Stimulated activated CD4-positive, alpha-beta T cell treated with anti-CD3 and anti-CD28 coated beads, Interleukin-4, amount 100 ng/mL, for 48 hours (primary cell): ENCODE measurements at regions not wholly inside any gene's neighbourhood (a gene's known extent, or its start where the extent isn't known, plus 50 kb on each side); places are given as distances from the start of the nearest gene placed in this dataset.
"Not testable (repeated sequence)": the region's sequence is repeated elsewhere in the genome, so short reads cannot be mapped to it uniquely, and the experiment has no call there.

Source experiments
- DNase-seq, 2 donors: peaks; one replicate each; pipeline ENCODE4 v3.0.0-alpha.2; 2020; ENCODE audit warnings: low read depth in 2 of 2

DNA sequence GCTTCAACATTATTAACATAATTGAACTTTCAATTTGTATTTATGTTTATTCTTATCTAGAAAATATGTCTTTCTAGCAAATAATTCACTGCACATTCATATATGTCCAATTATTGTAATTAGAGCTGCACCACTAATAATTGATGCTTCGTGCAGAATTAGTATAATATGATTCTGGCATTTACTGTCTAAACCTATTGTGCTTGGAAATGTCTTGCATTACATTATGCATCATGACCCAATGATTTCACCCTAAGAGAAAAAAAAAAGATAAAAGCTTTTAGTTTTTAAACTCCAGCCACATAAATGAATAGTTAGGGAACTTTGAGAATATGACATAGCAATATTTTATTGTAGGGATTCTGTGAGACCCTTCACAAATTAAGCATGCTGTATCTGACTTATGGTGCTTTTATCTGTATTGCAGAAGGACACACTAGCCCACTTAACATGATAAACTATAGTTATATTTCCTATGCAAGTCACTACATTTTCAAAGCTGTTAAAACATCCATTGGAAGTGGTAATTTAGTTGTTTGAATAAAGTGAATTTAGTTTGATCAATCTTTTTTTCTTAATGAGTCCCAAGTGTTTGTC lies 1609.1 kb downstream of the REEP3 start:
- no peak for DNase-seq

DNA sequence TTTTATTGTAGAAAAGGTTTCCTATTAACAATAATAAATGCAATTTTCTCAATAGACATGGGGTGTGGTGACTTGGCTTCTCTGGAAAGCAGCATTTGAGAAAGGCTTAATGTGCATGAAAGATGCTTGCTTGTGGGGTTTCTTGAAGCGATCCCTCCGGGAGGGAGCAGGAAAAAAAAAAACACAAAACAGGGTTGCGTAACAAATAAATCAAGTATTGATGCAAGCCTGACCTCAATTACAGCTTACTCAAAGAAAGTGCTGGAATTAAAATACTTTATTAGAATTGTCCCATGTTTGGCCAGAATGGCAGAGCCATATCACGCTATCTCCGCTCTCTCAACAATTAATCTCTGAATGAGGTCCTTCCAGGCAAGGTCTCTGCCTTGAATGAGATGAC lies 1612.5 kb downstream of the REEP3 start:
- no peak for DNase-seq

DNA sequence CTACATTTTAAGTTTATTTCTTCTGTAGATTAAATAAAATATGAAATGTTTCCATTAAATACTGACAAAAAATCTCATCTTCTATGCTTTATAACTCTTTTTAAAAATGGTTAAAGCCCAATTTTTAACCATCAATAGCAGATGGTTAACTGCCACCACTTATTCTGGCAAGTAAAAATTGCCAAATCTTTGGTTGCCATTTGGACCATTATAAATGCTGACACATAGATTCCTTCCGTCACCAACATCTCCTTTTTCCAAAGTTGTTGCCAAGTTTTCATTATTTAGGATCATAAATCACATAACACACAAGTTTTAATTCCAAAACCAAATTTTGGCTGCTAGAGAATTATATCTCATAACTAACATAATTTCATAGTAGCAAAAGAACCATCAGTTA lies 1614.3 kb downstream of the REEP3 start:
- DNase-seq: no peak

DNA sequence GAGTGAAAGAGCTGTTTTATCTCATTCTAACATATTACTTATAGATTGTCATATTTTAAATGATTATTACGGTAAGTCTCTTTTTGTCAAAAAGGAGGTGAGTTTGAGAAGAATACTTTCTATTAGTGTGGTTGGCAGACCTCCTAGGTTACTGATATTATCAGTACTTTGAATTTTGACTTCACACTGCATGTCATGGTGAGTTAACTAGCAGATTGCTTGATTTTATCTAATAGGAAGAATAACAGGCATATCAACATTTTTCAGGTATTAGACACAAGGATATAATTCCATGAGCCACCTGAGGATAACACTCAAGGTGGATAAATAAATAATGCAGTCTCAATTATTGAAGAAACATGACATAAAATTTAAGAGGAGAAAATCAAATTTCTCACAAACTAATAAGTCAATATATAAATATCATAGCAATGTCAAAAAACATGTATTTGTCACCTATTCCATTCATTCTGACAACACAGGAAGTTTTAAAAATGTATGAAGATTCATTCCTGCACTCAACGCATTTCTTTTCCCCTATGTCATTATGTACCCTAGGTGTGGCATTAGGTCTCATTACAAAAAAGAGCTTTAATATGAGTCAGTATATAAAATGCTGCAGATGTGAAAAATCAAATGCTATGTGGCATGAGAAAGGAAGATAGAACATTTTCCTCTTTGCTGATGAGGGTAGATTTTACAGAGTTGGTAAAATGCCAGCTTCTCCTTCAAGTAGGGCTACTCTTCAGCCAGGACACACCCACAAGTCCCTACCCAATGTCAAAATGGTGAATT lies 1621.6 kb downstream of the REEP3 start:
- DNase-seq: no peak

DNA sequence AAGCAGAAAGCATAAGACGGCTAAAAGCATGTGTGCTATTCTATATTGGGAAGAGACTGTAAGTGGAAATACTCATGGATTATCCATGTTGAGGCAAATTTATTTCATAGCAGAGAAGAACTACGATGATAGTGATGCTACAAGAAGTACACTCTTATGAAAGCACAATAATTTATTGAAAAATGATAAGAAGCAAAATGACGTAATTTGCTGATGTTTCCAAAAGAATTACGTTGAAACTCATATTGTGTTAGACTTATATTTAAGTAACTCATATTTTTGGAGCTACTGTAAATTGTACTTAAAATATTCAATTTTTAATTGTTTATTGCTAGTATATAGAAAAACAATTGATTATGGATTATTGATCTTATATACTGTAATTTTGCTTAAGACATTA lies 1622.5 kb downstream of the REEP3 start:
- DNase-seq: no peak

DNA sequence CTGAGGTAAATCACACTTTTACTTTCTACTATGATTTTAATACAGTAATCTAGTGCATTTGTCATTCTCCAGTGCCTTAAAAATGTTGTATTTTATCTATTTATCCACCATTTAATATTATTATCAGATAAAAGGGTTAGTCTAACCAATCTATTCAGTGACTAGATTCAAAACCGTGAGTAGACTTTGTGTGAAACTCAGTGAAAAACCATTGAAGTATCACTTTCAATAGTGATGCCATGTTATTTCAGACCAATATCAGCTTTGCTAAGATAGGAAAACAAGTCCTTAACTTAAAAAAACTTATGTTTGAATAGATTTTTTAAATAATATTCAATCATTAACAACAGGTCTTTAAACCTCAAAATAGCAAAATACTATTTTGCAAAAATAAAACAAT lies 1628.7 kb downstream of the REEP3 start:
- DNase-seq: no peak

DNA sequence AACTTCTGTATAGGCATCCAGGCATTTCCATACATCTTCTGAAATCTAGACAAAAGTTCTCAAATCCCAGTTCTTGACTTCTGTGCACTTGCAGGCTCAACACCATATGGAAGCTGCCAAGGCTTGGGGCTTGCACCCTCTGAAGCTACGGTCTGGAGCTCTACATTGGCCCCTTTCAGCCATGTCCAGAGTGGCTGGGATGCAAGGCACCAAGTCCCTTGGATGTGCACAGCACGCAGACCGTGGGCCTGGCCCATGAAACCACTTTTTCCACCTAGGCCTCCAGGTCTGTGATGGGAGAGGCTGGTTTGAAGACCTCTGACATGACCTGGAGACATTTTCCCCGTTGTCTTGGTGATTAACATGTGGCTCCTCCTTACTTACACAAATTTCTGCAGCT lies 1645.1 kb downstream of the REEP3 start:
- no peak for DNase-seq

DNA sequence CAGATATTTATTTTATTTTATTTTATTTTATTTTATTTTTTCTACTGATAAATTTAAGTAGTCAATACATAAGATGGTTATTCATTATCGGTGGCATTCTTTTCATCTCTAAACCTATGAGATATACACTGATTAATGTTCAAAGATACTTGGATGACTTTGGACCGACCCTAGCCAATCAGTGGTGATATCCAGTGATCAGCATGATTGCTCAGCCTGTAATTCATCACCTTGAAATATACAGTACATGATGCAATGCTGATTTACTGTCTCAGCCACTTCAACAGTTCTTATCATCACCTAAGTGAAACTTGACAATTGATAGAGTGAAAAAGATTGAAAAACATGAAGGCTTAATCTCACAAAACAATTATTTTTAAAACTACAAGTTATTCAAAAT lies 1651.0 kb downstream of the REEP3 start:
- DNase-seq: no peak

DNA sequence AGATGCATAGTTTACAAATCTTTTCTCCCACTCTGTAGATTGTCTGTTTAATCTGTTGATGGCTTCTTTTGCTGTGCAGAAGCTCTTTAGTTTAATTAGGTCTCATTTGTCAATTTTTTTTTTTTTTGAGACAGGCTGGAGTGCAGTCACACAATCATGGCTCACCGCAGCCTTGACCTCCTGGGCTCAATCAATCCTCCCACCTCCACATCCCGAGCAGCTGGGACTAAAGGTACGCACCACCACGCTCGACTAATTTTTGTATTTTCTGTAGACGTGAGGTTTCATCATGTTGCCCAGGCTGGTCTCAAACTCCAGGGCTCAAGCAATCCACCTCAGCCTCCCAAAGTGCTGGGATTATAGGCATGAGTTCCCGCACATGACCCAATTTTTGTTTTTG lies 1655.8 kb downstream of the REEP3 start:
- DNase-seq: no peak

DNA sequence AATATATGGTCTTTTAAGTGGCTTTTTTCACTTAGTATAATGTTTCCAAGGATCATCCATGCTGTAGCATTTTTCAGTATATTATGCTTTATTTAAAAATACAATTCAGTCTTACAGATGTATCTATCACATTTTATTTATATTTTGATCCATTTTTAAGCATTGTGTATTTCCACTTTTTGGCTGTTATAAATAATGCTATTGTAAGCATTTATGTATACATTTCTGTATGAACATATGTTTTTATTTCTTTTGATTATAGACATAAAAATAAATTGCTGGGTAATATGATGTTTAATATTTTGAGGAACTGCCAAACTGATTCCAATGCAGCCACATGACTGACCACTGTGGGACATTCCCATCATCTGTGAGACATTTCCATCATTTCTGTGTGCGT lies 1662.0 kb downstream of the REEP3 start:
- no peak for DNase-seq

DNA sequence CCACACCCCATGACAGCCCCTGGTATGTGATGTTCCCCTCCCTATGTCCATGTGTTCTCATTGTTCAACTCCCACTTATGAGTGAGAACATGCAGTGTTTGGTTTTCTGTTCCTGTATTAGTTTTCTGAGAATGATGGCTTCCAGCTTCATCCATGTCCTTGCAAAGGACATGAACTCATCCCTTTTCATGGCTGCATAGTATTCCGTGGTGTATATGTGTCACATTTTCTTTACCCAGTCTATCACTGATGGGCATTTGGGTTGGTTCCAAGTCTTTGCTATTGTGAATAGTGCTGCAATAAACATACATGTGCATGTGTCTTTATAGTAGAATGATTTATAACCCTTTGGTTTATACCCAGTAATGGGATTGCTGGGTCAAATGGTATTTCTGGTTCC lies 1665.5 kb downstream of the REEP3 start:
- DNase-seq: not testable (repeated sequence)

DNA sequence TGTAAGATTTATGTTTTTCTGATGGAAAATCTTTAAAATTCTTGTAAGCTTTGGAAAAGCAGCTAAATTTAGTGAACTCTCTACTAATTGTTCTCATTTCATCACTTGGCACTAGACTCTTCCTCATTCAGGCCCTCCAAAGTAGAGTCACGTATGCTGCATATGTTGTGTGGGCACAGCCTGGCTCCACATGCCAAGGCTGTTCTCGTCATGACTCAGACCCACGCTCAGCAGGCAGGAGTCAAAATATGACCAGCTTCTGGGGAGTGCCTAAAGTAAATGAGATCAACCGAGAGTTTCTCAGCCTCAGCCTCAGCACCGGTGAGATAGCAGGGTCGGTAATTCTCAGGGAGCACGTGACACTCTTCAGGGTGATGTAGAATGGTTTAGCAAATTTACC lies 1672.9 kb downstream of the REEP3 start:
- DNase-seq: no peak

DNA sequence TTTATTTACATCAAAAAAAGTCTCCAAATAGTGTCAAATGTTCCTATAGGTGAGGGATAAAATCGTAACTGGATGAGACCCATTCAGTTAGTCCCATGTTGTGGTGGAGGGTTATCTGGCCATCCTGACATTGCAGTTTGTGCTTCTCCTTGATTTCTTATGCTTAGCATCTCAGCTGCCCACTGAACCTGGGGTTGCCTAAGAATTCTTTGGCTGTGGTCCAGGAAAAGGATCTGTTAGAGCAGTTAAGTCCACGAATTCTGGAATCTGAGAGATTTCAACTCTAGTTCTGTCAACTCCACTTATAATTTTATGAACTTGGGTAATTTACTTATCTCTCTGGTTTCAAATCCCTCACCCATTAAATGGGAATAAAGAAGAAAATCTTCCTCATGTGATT lies 1673.4 kb downstream of the REEP3 start:
- DNase-seq: no peak

DNA sequence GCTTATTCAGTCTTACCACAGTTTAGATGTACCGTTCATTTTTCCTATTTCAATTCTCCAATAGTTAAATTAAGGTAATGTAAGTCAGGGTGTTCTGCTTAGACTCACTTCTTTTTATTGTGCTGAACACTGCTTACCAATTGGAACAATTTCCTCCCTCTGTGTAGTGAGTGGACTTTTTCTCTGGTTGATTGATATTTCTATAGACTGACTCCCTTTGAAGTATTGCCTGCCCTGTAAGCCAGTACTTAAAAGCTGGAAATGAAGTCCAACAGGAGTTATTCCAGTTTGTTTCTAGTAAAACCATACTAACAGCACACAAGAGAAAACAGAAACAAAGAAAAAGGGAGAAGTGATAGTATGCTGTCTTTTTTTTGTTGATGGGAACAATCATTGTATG lies 1674.9 kb downstream of the REEP3 start:
- DNase-seq: no peak

DNA sequence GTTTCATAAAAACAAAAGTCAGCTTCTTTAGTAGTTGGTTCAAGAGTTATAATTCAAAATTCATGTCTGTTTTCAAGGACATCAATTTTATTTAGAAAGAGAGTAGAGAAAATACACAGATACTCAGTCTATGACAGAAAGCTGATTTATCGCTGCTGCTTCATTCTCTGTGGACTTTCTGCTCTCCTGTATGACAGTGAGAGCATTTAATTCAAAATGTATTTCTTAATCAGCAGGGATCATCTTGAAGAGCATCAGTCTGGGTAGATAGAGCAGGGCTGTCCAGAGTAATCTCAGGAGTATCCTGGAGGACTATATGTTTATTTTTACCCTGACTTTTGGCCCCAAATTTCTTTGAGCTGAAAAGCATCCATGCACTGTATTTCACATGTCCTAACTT lies 1676.7 kb downstream of the REEP3 start:
- DNase-seq: no peak

DNA sequence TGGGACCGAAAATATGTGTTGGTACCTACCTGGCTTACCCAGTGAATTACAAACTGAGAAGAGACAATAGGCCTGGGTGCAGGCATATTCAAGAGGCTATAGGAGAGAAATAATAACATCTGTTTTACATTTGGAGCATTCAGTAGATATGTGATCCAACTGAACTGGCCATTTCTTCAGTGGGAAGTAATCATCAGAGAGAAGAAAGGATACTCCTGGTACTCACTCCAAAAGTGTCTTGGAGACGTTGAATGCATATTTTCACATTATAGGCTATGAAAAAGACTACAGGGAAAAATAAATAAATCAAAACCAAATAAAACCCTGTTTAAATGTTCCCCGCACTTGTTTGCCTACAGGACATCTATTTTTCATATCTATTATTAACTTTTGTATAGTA lies 1680.3 kb downstream of the REEP3 start:
- DNase-seq: no peak

DNA sequence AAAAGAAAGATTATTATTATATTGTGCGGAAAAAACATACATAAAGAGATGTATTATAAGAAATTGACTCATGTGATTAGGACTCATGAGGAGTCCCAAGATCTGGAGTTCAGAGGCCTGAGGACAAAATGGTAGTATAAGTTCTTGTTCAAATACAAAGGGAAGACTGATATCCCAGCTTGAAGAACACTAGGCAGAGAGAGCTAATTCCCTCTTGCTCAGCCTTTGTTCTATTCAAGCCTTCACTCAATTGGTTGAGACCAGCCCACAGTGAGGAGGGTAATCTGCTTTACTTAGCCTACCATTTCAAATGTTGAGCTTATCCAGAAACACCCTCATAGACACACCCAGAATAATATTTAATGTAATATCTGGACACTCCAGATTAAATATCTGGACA lies 1683.8 kb downstream of the REEP3 start:
- no peak for DNase-seq

DNA sequence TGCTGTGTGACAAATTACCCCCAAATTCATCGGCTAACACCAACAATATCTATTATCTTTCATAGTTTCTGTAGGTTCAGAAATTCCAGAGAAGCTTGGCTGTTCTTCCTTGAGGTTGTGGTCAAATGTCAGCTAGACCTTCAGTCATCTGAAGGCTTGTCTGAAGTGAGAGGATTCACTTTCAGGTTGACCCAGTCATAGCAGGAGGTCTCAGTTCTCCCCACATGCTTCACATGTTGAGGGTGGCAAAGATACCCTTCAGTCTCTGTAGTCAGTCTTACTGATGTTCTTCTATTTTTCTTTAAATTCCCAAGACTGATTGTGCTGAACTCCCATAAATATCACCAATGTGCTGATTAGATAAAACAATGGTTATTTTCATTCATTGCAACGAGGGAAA lies 1692.0 kb downstream of the REEP3 start:
- no peak for DNase-seq

DNA sequence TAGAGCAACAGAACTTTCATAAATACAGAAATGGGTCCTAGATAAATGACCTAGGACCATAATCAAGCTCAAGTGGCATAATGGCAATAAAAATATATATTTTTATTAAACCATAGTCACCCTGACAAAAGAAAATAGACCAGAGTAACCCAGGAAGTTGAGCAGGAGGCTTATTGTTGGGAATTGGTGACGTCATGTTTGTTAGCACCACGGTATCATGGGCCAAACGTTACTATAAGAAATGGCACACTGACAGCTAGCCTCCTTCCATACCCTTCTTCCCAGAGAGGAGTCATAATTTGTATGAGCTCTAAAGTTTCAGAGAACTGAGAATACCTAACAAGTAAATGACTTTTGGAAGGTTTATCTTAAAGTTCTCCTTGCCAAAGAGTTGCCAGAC lies 1698.2 kb downstream of the REEP3 start:
- no peak for DNase-seq

DNA sequence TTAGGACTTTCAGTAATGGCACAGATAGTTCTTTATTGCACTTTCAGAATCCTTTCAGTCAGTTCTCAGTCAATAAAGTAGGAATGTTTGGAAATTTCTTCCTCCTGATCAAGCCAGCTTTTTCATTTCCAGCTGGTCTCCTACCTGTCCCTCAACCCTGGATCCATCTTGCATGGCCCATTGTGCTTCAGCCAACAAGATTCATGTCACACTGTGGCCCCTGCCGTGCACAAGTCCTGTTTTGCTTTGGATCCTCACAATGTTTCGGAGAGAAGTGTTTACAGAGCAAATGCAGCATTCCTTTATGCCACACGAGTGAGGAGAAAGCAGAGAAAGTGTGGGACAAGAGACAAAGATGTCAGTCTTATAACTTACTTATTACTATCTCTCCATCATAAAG lies 1694.7 kb upstream of the LRRTM3 start:
- no peak for DNase-seq

DNA sequence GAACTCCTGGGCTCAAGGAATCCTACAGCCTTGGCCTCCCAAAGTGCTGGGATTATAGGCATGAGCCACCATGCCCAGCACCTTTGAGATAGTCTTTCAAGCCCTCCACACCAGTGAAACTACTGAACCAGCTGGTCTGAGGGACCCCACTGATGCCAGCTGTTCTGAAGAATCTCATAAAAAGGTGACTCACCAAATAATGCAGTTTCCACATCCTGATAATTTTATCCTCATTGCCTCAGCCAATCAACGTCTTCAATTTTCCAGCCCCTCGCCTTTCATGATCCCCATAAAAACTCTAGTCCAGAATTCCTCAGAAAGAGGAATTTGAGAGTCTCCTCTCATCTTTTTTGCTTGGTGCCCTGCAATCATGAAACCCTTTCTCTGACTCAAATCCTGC lies 1691.6 kb upstream of the LRRTM3 start:
- DNase-seq: no peak

DNA sequence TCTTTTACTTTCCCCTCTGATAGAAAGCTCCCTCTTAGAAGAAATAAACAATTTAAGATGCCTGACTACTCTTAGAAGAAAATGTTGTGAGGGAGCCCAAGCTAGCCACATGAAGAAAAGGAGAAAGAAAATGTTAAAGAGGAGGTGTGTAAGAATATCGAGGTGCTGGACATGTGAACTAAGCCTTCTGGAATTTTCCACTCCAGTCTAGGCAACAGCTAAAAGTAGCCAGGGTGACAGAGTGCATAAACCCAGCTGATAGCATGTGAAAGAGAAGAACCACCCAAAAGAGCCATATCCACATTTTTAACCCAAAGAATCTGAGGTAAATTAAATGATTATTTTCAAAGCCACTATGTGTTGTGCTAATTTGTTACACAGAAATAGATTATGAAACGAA lies 1690.6 kb upstream of the LRRTM3 start:
- DNase-seq: no peak

DNA sequence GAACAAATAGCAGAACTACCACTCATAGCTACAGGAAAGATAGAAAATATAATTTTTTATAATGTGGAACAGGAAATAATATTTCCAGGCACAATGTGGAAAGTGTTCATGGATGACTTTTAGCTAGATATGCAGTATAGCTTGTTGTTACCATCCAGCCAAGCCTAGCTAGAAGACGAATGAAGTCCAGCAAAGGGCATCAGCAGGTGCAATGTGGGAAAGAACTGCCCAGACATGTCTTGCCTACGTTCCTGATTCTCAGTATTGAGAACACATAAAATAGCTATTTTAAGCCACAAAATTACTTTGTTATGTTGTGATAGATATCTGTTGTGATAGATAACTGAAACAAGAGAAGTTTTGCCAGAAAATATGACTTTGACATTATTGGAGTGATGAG lies 1690.0 kb upstream of the LRRTM3 start:
- no peak for DNase-seq

DNA sequence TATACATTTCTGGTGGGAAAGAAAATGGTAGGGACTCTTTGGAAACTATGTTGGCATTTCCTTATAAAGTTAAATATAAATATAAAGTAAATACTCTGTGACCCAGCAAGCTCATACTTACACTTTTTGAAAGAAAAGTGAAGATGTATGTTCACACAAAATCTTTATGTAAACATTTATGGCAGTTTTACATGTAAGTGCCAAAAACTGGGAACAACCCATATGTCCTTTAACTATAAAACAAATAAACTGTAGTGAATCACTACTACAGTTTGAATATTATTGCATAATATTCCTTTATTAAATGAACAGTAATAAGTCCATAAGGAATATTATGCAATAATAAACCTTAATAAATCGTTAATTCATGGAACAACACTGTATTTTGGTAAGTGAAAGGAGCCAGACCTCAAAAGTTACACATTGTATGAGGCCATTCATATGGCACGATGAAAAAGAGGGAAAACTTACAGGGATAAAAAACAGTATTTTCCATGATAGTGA lies 1660.3 kb upstream of the LRRTM3 start:
- DNase-seq: no peak
